IMR-90 (cell line): ENCODE measurements at regions not wholly inside any gene's neighbourhood (a gene's known extent, or its start where the extent isn't known, plus 50 kb on each side); places are given as distances from the start of the nearest gene placed in this dataset.

Experiments
- ATAC-seq: fragments of 200-7000 bp; cut with Tn5 transposase; 2 replicates; pipeline ENCODE4 v1.9.1; 2020; ENCODE audit warnings: low read depth, mild to moderate bottlenecking, moderate library complexity
- BruUV-seq: library from RNA; stranded (reverse); fragments of 400-500 nt; replicated peaks from 2 replicates; lab custom pipeline; 2021; lab: Mats Ljungman, UMichigan
- CTCF ChIA-PET: fragments of 300-600 bp; formaldehyde crosslinking; extraction: SDS; loops from one replicate; lab custom pipeline; 2021; ENCODE audit warnings: antibody characterized with exemption; lab: Yijun Ruan, JAX
- POLR2A ChIA-PET: fragments of 300-600 bp; sonication (Branson Sonifier 250); formaldehyde crosslinking; loops from one replicate; lab custom pipeline; 2022; ENCODE audit warnings: antibody characterized with exemption; ENCODE audit not compliant: unreplicated experiment; lab: Charles Lee
- DNase-seq: peaks from one replicate; pipeline ENCODE4 v3.0.0; 2013
- H2AFZ ChIP-seq: replicated peaks from 2 replicates; pipeline ENCODE3; 2013; ENCODE audit warnings: low read length, mild to moderate bottlenecking; ENCODE audit not compliant: poor library complexity
- H2AK5ac ChIP-seq: 2 replicates; pipeline ENCODE4 v1.6.1; 2013; ENCODE audit warnings: low read depth, low read length, inconsistent platforms
- H2AK9ac ChIP-seq: replicated peaks from 2 replicates; pipeline ENCODE3; 2013; ENCODE audit warnings: mild to moderate bottlenecking, low read depth, low read length, moderate library complexity; ENCODE audit not compliant: poor library complexity
- H2BK120ac ChIP-seq: 2 replicates; pipeline ENCODE4 v1.6.1; 2013; ENCODE audit warnings: low read depth, low read length, inconsistent platforms
- H2BK15ac ChIP-seq: 3 replicates; pipeline ENCODE4 v1.6.1; 2013; ENCODE audit warnings: low read depth, low read length, inconsistent platforms
- H2BK20ac ChIP-seq: 2 replicates; pipeline ENCODE4 v1.6.1; 2013; ENCODE audit warnings: low read depth, mild to moderate bottlenecking, inconsistent platforms, low read length, moderate library complexity
- H2BK5ac ChIP-seq: 2 replicates; pipeline ENCODE4 v1.6.1; 2013; ENCODE audit warnings: mild to moderate bottlenecking, low read depth, low read length, inconsistent platforms; ENCODE audit not compliant: poor library complexity, severe bottlenecking
- H3K14ac ChIP-seq: replicated peaks from 2 replicates; pipeline ENCODE4 v1.6.1; 2013; ENCODE audit warnings: low read depth, low read length, inconsistent platforms
- H3K18ac ChIP-seq: 2 replicates; pipeline ENCODE4 v1.6.1; 2013; ENCODE audit warnings: low read depth, low read length, control low read depth
- H3K23ac ChIP-seq: 2 replicates; pipeline ENCODE4 v1.6.1; 2013; ENCODE audit warnings: low read depth, low read length, inconsistent platforms
- H3K27ac ChIP-seq: 2 replicates; pipeline ENCODE4 v1.5.1; 2013; ENCODE audit warnings: mild to moderate bottlenecking, control low read depth, low read length; ENCODE audit not compliant: insufficient read depth
- H3K27me3 ChIP-seq: 2 replicates; pipeline ENCODE4 v1.6.1; 2013; ENCODE audit warnings: low read length; ENCODE audit not compliant: control insufficient read depth, insufficient read depth
- H3K36me3 ChIP-seq: 2 replicates; pipeline ENCODE4 v1.6.1; 2013; ENCODE audit warnings: low read length, mixed read lengths; ENCODE audit not compliant: control insufficient read depth, insufficient read depth
- H3K4ac ChIP-seq: 2 replicates; pipeline ENCODE4 v1.6.1; 2013; ENCODE audit warnings: low read depth, low read length, inconsistent platforms
- H3K4me1 ChIP-seq: 2 replicates; pipeline ENCODE4 v1.6.1; 2013; ENCODE audit warnings: low read length, mixed read lengths; ENCODE audit not compliant: control insufficient read depth, insufficient read depth
- H3K4me2 ChIP-seq: 2 replicates; pipeline ENCODE4 v1.6.1; 2013; ENCODE audit warnings: low read depth, mild to moderate bottlenecking, control low read depth, low read length, moderate library complexity
- H3K4me3 ChIP-seq: 2 replicates; pipeline ENCODE4 v1.5.1; 2013; ENCODE audit warnings: low read depth, mild to moderate bottlenecking, control low read depth, low read length, moderate library complexity; ENCODE audit not compliant: insufficient read depth
- H3K56ac ChIP-seq: 2 replicates; pipeline ENCODE4 v1.6.1; 2013; ENCODE audit warnings: low read length, inconsistent platforms; ENCODE audit not compliant: insufficient read depth; ENCODE audit errors: extremely low read depth
- H3K79me1 ChIP-seq, 2 experiments: 2 replicates each; pipeline ENCODE4 v1.6.1; 2013; ENCODE audit warnings: low read length in 2 of 2, inconsistent platforms in 1 of 2, low read depth in 1 of 2
- H3K9ac ChIP-seq: 2 replicates; pipeline ENCODE4 v1.6.1; 2013; ENCODE audit warnings: low read depth, low read length, control low read depth
- H3K9me1 ChIP-seq: 2 replicates; pipeline ENCODE4 v1.6.1; 2013; ENCODE audit warnings: low read length, inconsistent platforms; ENCODE audit not compliant: insufficient read depth
- H3K9me3 ChIP-seq: 2 replicates; pipeline ENCODE4 v1.6.1; 2013; ENCODE audit warnings: low read length; ENCODE audit not compliant: control insufficient read depth, insufficient read depth
- H4K20me1 ChIP-seq: 2 replicates; pipeline ENCODE4 v1.6.1; 2013; ENCODE audit warnings: low read length, inconsistent platforms; ENCODE audit not compliant: insufficient read depth
- H4K5ac ChIP-seq: 2 replicates; pipeline ENCODE4 v1.6.1; 2013; ENCODE audit warnings: mild to moderate bottlenecking, low read depth, low read length, control low read depth
- H4K8ac ChIP-seq, 2 experiments: 2 replicates each; pipeline ENCODE4 v1.6.1; 2013; ENCODE audit warnings: low read depth in 2 of 2, low read length in 2 of 2, control low read depth in 1 of 2, inconsistent platforms in 1 of 2
- H4K91ac ChIP-seq: 2 replicates; pipeline ENCODE4 v1.6.1; 2013; ENCODE audit warnings: low read depth, low read length, inconsistent platforms; ENCODE audit not compliant: insufficient read depth
- CHD1 ChIP-seq: IDR thresholded peaks from 2 replicates; pipeline ENCODE4 v1.6.1; 2012; ENCODE audit warnings: low read depth, low read length, improper control_type of control experiment
- FOS ChIP-seq: fragments of 150-350 bp; IDR thresholded peaks from 2 replicates; pipeline ENCODE4 v1.6.1; 2016; ENCODE audit warnings: low read depth, low read length
- SMC3 ChIP-seq: fragments of 150-350 bp; IDR thresholded peaks from 2 replicates; pipeline ENCODE4 v1.6.1; 2016; ENCODE audit warnings: low read depth, mild to moderate bottlenecking, antibody characterized with exemption, low read length, moderate library complexity
- WGBS, 2 experiments: methylation state at CpG; one replicate each; pipeline versions ENCODE4 v1.1.5 to v1.1.7; 2013; ENCODE audit warnings: missing lambda C conversion rate in 2 of 2; ENCODE audit not compliant: insufficient read length in 1 of 2; ENCODE audit errors: extremely low coverage in 2 of 2; 5-methylcytosine and 5-hydroxymethylcytosine counted together
- dilution Hi-C: fragments of 300-500 bp; cut with HindIII; formaldehyde crosslinking; loops from one replicate; pipeline ENCODE4 v1.14.3; 2018; ENCODE audit warnings: low sequenced_read_pairs; ENCODE audit not compliant: unreplicated experiment
- in situ Hi-C: fragments of 300-500 bp; cut with MboI; formaldehyde crosslinking; loops from 3 replicates; pipeline ENCODE4 v1.14.3; 2019; ENCODE audit warnings: low sequenced_read_pairs, inconsistent platforms, mixed read lengths
- intact Hi-C: fragments of 100-400 bp; cut with micrococcal nuclease; formaldehyde crosslinking; loops from 2 replicates; pipeline ENCODE4 v1.10.0; 2022

DNA sequence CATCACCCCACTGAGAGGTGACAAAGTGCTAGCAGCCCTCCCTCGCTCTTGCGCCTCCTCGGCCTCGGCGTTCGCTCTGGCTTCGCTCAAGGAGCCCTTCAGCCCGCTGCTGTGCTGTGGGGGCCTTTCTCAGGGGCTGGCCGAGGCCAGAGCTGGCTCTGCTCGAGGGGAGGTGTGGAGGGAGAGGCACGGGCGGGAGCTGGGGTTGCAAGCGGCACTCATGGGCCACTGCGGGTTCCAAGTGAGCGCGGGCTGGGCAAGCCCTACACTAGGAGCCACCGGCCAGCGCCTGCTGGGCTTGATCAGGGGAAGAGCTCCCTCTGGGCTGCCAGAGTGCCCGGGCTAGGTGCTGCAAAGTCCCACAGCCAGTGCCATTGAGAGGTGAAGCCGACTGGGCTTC, 964.8 kb upstream of the GJE1 start:
- ChIA-PET POLR2A (no interaction called here), CTCF (no interaction called here)
- Histone ChIP-seq H4K8ac (no peak overlapping the region), H4K91ac (no peak overlapping the region), H2BK5ac (no peak overlapping the region), H4K20me1 (no peaks in the 10 kb centered on the region), H3K4ac (no peak overlapping the region), H2AFZ (no peak overlapping the region), H4K5ac (no peak overlapping the region), H3K9ac (no peak overlapping the region), H2BK15ac (no peak overlapping the region), H3K9me1 (no peaks in the 10 kb centered on the region), H3K56ac (no peak overlapping the region), H2BK120ac (no peak overlapping the region), H3K14ac (no peak overlapping the region), H3K18ac (no peak overlapping the region), H3K9me3 (no peaks in the 10 kb centered on the region; the same call in 1 of the 2 replicates), H3K4me2 (no peak overlapping the region), H3K27me3 (no peaks in the 10 kb centered on the region), H3K36me3 (no peaks in the 10 kb centered on the region), H2AK9ac (no peak overlapping the region), H3K79me1 (no peaks in the 10 kb centered on the region), H3K4me1 (peaks cover 2% of the 10 kb centered on the region), H2BK20ac (no peak overlapping the region), H3K27ac (no peak overlapping the region), H3K23ac (no peak overlapping the region), H2AK5ac (no peak overlapping the region), H3K4me3 (no peak overlapping the region)
- no peak for TF ChIP-seq SMC3
- no peak for TF ChIP-seq CHD1
- TF ChIP-seq FOS, result no peak
- DNase-seq, result no peak
- dilution Hi-C loops (no loop called here), in situ Hi-C loops (no loop called here), intact Hi-C loops (loop anchor here (10.0 kb wide), 1 partner anchor 397 kb away; no protein-coding TSS in a partner anchor)
- ATAC-seq, result no peak
- 97% methylated on average over 6 of the region's 20 CpGs; no CpG with 5 or more reads in 1 of the 2 experiments for WGBS, 2 experiments
- no TSS peak for BruUV-seq
